ENCODE measurements at regions not wholly inside any gene's neighbourhood (a gene's known extent, or its start where the extent isn't known, plus 50 kb on each side); places are given as distances from the start of the nearest gene placed in this dataset.

DNA sequence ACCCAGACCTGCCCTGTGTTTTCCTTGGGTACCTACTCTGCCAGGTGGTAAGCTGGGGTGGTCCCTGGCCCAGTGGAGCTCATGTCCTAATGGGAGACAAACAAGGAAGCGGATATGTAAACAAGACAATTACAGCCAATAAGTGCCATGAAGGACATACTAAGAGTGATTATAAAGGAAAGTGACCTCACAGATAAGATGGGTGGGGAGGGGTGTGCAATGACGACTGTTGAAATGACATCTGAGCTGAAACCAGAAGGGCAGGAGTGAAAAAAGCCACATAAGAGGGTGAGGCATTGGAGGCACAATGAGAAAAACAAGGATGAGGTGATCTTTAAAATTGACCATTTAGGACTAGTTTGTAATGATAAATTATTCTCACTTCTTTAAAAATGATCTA is 336.2 kb upstream of the IL12A start:
- H3K27ac ChIP-seq (ENCODE audit: low read depth, low read length): no peak overlapping the region
- H3K4me2 ChIP-seq (ENCODE audit: insufficient read depth, low read length): no peak overlapping the region
- H3K4me3 ChIP-seq (ENCODE audit: insufficient read depth, low read length): no peak overlapping the region
- H3K4me1 ChIP-seq (ENCODE audit: insufficient read depth, low read length): no peaks in the 10 kb centered on the region
- H4K20me1 ChIP-seq (ENCODE audit: insufficient read depth, low read length): no peaks in the 10 kb centered on the region
- TF ChIP-seq CTCF (IDR thresholded peaks at IDR 0.05; ENCODE audit: extremely low read depth, low read depth, low read length): no peak
- H2AFZ ChIP-seq (ENCODE audit: low read length): no peak overlapping the region
- no peaks in the 10 kb centered on the region for H3K9me3 ChIP-seq (ENCODE audit: low read depth, low read length)
- DNase-seq (ENCODE audit: insufficient read length, low spot score, missing footprints): no peak
- no peaks in the 10 kb centered on the region for H3K27me3 ChIP-seq (ENCODE audit: insufficient read depth, low read length)
- no peaks in the 10 kb centered on the region for H3K36me3 ChIP-seq (ENCODE audit: insufficient read depth, low read length)
- H3K79me2 ChIP-seq (ENCODE audit: insufficient read depth, low read length): no peaks in the 10 kb centered on the region

DNA sequence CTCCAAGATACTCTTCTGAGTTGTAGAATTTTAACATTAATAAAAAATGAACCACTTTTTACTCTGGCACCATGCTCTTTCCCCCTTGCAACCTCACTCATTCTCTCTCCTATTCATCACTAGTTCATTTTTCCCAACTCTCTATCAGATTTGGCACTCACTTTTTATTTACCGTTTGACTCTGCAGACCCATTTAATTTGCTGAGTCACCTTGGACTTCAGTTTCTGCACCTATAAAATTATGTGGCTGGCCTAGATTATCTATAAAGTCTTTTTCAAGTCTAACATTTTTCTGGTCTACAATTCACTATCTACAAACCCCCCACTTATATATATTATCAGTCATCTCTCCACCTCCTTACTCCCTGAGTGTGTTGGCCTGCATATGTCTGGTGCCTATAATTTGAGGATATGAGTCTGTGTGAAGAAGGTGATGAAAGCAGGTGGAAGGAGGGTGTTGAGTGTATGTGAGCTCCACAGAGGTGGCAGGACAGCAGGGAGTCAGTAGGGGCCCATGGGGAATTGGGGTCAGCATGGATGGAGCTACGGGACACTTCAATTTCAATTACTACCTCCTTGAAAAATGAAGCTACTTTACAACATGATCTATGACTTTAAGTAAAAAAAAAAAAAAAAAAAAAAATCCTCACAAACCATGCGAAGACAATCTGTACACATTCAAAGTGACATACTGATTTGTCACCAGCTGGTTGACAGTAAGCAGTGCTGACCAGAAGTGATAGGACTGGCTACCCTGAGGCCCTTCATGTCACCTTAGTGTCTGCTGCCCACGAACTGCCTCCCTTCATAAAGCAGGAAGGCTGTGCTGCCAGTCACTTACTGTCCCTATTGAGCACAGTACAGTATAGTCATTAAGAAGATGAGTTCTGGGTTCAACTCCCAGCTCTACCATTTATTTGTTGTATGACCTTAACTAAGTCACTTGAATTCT is 334.2 kb upstream of the IL12A start:
- Histone ChIP-seq H3K27me3 (ENCODE audit: insufficient read depth, low read length) (peaks cover 3% of the 10 kb centered on the region), H2AFZ (ENCODE audit: low read length) (no peak overlapping the region), H3K79me2 (ENCODE audit: insufficient read depth, low read length) (no peaks in the 10 kb centered on the region), H3K9me3 (ENCODE audit: low read depth, low read length) (no peaks in the 10 kb centered on the region), H3K4me2 (ENCODE audit: insufficient read depth, low read length) (no peak overlapping the region), H3K27ac (ENCODE audit: low read depth, low read length) (no peak overlapping the region), H3K4me3 (ENCODE audit: insufficient read depth, low read length) (no peak overlapping the region), H4K20me1 (ENCODE audit: insufficient read depth, low read length) (no peaks in the 10 kb centered on the region), H3K4me1 (ENCODE audit: insufficient read depth, low read length) (no peaks in the 10 kb centered on the region), H3K36me3 (ENCODE audit: insufficient read depth, low read length) (no peaks in the 10 kb centered on the region)
- TF ChIP-seq CTCF (IDR thresholded peaks at IDR 0.05; ENCODE audit: extremely low read depth, low read depth, low read length): no peak
- DNase-seq (ENCODE audit: insufficient read length, low spot score, missing footprints): no peak

GRCh38 chr3:159655202-159655601 is 333.4 kb upstream of the IL12A start:
- TF ChIP-seq CTCF (IDR thresholded peaks at IDR 0.05; ENCODE audit: extremely low read depth, low read depth, low read length): no peak
- DNase-seq (ENCODE audit: insufficient read length, low spot score, missing footprints): no peak
- no peak overlapping the region for H3K4me3 ChIP-seq (ENCODE audit: insufficient read depth, low read length)
- no peak overlapping the region for H3K4me2 ChIP-seq (ENCODE audit: insufficient read depth, low read length)
- no peaks in the 10 kb centered on the region for H4K20me1 ChIP-seq (ENCODE audit: insufficient read depth, low read length)
- H3K27me3 ChIP-seq (ENCODE audit: insufficient read depth, low read length): peaks cover 3% of the 10 kb centered on the region
- H3K36me3 ChIP-seq (ENCODE audit: insufficient read depth, low read length): no peaks in the 10 kb centered on the region
- H3K79me2 ChIP-seq (ENCODE audit: insufficient read depth, low read length): no peaks in the 10 kb centered on the region
- H3K4me1 ChIP-seq (ENCODE audit: insufficient read depth, low read length): no peaks in the 10 kb centered on the region
- no peaks in the 10 kb centered on the region for H3K9me3 ChIP-seq (ENCODE audit: low read depth, low read length)
- no peak overlapping the region for H3K27ac ChIP-seq (ENCODE audit: low read depth, low read length)
- H2AFZ ChIP-seq (ENCODE audit: low read length): no peak overlapping the region

- H3K79me2 ChIP-seq (ENCODE audit: insufficient read depth, low read length): no peaks in the 10 kb centered on the region
- no peak overlapping the region for H3K4me3 ChIP-seq (ENCODE audit: insufficient read depth, low read length)
- peaks cover 3% of the 10 kb centered on the region for H3K27me3 ChIP-seq (ENCODE audit: insufficient read depth, low read length)
- no peaks in the 10 kb centered on the region for H3K36me3 ChIP-seq (ENCODE audit: insufficient read depth, low read length)
- no peak overlapping the region for H2AFZ ChIP-seq (ENCODE audit: low read length)
- no peak for TF ChIP-seq CTCF (IDR thresholded peaks at IDR 0.05; ENCODE audit: extremely low read depth, low read depth, low read length)
- H4K20me1 ChIP-seq (ENCODE audit: insufficient read depth, low read length): no peaks in the 10 kb centered on the region
- H3K4me2 ChIP-seq (ENCODE audit: insufficient read depth, low read length): no peak overlapping the region
- no peaks in the 10 kb centered on the region for H3K4me1 ChIP-seq (ENCODE audit: insufficient read depth, low read length)
- peaks cover 2% of the 10 kb centered on the region for H3K9me3 ChIP-seq (ENCODE audit: low read depth, low read length)
- DNase-seq (ENCODE audit: insufficient read length, low spot score, missing footprints): no peak
- no peak overlapping the region for H3K27ac ChIP-seq (ENCODE audit: low read depth, low read length)
These were observed 331.5 kb upstream of the IL12A start for GRCh38 chr3:159657176-159657575.

Measured in osteoblast (primary cell).